Smooth muscle cell (in vitro differentiated cells): ENCODE measurements at regions not wholly inside any gene's neighbourhood (a gene's known extent, or its start where the extent isn't known, plus 50 kb on each side); places are given as distances from the start of the nearest gene placed in this dataset.

Experiments used
- DNase-seq: peaks from one replicate; lab custom pipeline; 2025; ENCODE audit not compliant: unreplicated experiment; lab: John Stamatoyannopoulos, UW
- H2AFZ ChIP-seq: fragments of 200-600 bp; sonication (generic); 2 replicates; pipeline ENCODE4 v1.6.0; 2016; ENCODE audit warnings: antibody characterized with exemption, low read depth, mild to moderate bottlenecking
- H3F3A ChIP-seq: fragments of 200-600 bp; sonication (generic); 2 replicates; pipeline ENCODE4 v1.6.0; 2017; ENCODE audit warnings: antibody characterized with exemption, low read depth
- H3K27ac ChIP-seq: fragments of 200-600 bp; sonication (generic); 2 replicates; pipeline ENCODE4 v1.5.1; 2016; ENCODE audit warnings: low read depth, mild to moderate bottlenecking
- H3K27me3 ChIP-seq: fragments of 200-600 bp; sonication (generic); 2 replicates; pipeline ENCODE4 v1.6.1; 2016; ENCODE audit warnings: low read depth, mild to moderate bottlenecking
- H3K36me3 ChIP-seq: fragments of 200-600 bp; sonication (generic); 2 replicates; pipeline ENCODE4 v1.5.1; 2016; ENCODE audit warnings: low read depth
- H3K4me1 ChIP-seq: fragments of 200-600 bp; sonication (generic); 2 replicates; pipeline ENCODE4 v1.5.1; 2016; ENCODE audit warnings: low read depth
- H3K4me2 ChIP-seq: fragments of 200-600 bp; sonication (generic); 2 replicates; pipeline ENCODE4 v1.6.0; 2016; ENCODE audit warnings: mild to moderate bottlenecking
- H3K4me3 ChIP-seq: fragments of 200-600 bp; sonication (generic); 2 replicates; pipeline ENCODE4 v1.5.1; 2016; ENCODE audit warnings: mild to moderate bottlenecking
- H3K79me2 ChIP-seq: fragments of 200-600 bp; sonication (generic); 2 replicates; pipeline ENCODE4 v1.6.0; 2016; ENCODE audit warnings: low read depth, mild to moderate bottlenecking
- H3K9ac ChIP-seq: fragments of 200-600 bp; sonication (generic); 2 replicates; pipeline ENCODE4 v1.6.0; 2016; ENCODE audit warnings: low read depth
- H3K9me3 ChIP-seq: fragments of 200-600 bp; sonication (generic); replicated peaks from 2 replicates; pipeline ENCODE4 v1.5.1; 2016; ENCODE audit warnings: low read depth
- H4K20me1 ChIP-seq: fragments of 200-600 bp; sonication (generic); 2 replicates; pipeline ENCODE4 v1.6.0; 2016; ENCODE audit warnings: low read depth
- WGBS: methylation state at CpG from one replicate; pipeline ENCODE4 v1.1.7; 2016; ENCODE audit warnings: low lambda C conversion rate; 5-methylcytosine and 5-hydroxymethylcytosine counted together
- TF ChIP-seq, protein P1 (sequence below): fragments of 200-600 bp; sonication (generic); IDR thresholded peaks from 2 replicates; pipeline ENCODE4 v1.5.1; 2017; ENCODE audit warnings: borderline replicate concordance, mild to moderate bottlenecking, antibody characterized with exemption; ENCODE audit not compliant: insufficient read depth, poor library complexity, severe bottlenecking

DNA sequence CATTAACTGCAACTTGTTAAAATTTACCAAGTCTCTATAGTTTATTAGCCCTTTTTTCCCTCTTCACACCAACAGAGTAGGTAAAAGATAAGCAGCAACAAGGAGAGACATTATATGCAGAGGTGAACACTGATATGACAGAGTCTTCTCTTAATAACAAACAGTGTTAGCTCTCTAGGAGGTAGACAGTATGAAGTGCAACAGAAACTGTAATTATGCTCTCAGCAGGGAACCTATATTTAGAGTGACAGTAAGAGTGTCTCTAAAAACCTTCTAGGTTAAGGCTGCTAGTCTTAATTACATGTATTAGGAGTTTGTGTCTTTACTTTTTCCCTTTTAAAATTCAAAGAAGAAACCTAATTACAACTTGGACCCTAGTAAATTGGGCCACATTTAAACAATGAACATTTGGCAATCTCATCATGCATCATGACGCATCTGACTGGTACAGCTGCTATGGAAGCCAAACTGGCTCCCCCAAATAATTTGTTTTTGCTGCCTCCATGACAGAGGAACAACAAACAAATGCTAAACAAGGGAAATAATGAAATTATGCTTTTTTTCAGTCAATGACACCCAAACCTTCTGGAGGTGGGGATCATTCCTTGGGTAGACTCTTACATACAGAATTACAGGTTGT is 69.9 kb upstream of the MMADHC start:
- H4K20me1 ChIP-seq: no peaks in the 10 kb centered on the region
- peaks cover 5% of the 10 kb centered on the region for H3F3A ChIP-seq
- no peaks in the 10 kb centered on the region for H3K9me3 ChIP-seq
- no peak overlapping the region for H3K9ac ChIP-seq
- no peaks in the 10 kb centered on the region for H3K27me3 ChIP-seq
- no peak overlapping the region for H3K4me3 ChIP-seq
- 86% methylated on average over 1 of the region's 1 CpG for WGBS
- H3K27ac ChIP-seq: no peak overlapping the region
- no peaks in the 10 kb centered on the region for H3K4me1 ChIP-seq
- H3K36me3 ChIP-seq: no peaks in the 10 kb centered on the region
- no peak for DNase-seq
- no peak overlapping the region for H2AFZ ChIP-seq
- no peaks in the 10 kb centered on the region for H3K79me2 ChIP-seq
- TF ChIP-seq, protein P1, sequence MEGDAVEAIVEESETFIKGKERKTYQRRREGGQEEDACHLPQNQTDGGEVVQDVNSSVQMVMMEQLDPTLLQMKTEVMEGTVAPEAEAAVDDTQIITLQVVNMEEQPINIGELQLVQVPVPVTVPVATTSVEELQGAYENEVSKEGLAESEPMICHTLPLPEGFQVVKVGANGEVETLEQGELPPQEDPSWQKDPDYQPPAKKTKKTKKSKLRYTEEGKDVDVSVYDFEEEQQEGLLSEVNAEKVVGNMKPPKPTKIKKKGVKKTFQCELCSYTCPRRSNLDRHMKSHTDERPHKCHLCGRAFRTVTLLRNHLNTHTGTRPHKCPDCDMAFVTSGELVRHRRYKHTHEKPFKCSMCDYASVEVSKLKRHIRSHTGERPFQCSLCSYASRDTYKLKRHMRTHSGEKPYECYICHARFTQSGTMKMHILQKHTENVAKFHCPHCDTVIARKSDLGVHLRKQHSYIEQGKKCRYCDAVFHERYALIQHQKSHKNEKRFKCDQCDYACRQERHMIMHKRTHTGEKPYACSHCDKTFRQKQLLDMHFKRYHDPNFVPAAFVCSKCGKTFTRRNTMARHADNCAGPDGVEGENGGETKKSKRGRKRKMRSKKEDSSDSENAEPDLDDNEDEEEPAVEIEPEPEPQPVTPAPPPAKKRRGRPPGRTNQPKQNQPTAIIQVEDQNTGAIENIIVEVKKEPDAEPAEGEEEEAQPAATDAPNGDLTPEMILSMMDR: no peak
- H3K4me2 ChIP-seq: no peak overlapping the region

DNA sequence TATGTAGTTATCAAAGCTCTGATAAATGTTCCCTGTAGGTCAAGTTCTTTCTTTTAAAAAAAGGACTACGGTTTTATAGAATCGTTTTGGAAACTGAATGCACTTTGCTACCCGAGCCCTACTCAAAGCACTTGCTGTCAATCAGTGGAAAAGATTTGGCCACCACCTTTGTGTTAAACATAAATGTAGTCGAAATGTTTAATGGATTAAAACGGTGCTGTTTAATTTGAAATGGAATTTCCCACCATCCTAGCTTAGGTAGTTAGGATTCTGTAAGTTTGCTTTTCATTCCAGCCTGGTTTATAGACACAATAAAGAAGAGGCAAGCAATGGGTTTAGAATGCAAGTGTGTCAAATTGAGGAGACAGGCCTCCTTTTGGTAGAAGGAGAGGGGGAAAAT is 69.4 kb upstream of the MMADHC start:
- Histone ChIP-seq H2AFZ (no peak overlapping the region), H3K27me3 (no peaks in the 10 kb centered on the region), H3K4me3 (no peak overlapping the region), H3F3A (peaks cover 3% of the 10 kb centered on the region), H4K20me1 (no peaks in the 10 kb centered on the region), H3K36me3 (no peaks in the 10 kb centered on the region), H3K79me2 (no peaks in the 10 kb centered on the region), H3K4me1 (no peaks in the 10 kb centered on the region), H3K27ac (no peak overlapping the region), H3K9me3 (no peaks in the 10 kb centered on the region), H3K9ac (no peak overlapping the region), H3K4me2 (no peak overlapping the region)
- DNase-seq: no peak
- TF ChIP-seq, protein P1: no peak
- 83% methylated on average over 5 of the region's 5 CpGs for WGBS

DNA sequence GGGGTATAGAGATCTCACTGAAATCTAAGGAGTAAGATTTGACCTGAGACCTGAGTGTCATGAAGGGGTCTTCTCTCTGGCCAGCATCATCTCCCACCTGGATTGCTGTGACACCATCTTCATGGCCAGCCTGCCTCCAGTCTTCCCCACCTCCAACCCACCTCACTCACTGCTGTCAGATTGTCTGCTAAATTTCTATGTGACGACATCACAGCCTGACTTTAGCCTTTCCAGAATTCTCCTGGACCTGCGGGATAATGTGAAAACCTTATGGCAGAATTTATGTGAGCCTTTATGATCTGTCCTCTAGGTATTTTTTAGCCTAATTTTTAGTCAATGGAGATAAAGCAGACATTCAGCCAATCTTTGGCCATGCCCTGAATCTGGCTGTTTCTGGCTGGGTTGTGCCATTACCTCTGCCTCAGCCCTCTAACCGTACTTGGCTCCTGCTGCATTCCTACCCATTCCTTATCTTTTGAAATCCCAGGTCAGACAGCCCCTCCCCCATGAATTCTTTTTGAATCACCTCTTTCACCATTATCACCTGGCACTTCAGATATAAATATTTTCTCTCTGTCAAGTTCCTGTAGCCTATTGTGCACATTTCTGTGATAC is 66.4 kb upstream of the MMADHC start:
- H3K27ac ChIP-seq: no peak overlapping the region
- DNase-seq: no peak
- H3K9ac ChIP-seq: no peak overlapping the region
- H2AFZ ChIP-seq: no peak overlapping the region
- TF ChIP-seq, protein P1: no peak
- no peaks in the 10 kb centered on the region for H3K4me1 ChIP-seq
- no peak overlapping the region for H3K4me2 ChIP-seq
- H3K4me3 ChIP-seq: no peak overlapping the region
- H4K20me1 ChIP-seq: no peaks in the 10 kb centered on the region
- no peaks in the 10 kb centered on the region for H3K9me3 ChIP-seq
- 69% methylated on average over 3 of the region's 3 CpGs for WGBS
- H3K36me3 ChIP-seq: no peaks in the 10 kb centered on the region
- peaks cover 16% of the 10 kb centered on the region for H3F3A ChIP-seq
- no peaks in the 10 kb centered on the region for H3K27me3 ChIP-seq
- no peaks in the 10 kb centered on the region for H3K79me2 ChIP-seq

DNA sequence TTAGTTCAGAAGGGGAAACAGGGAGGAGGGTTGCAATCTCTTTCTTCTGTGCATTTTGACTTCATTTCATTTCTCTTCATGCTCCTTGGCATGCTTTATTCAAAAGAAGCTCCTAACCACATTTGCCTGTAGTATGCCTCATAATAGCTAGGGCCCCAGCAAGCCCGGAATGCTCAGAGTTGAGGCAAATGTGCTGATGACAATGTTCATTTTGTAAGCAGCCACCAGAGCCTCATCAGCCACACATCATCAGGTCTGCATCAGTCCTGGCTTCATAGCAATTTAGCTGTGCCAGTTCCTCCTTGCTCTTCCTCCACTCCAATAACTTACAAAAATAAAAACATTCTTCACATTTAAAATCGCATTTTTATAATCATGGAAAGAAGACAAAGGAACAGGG is 65.4 kb upstream of the MMADHC start:
- Histone ChIP-seq H3K79me2 (no peaks in the 10 kb centered on the region), H3K27me3 (no peaks in the 10 kb centered on the region), H3K4me2 (peak overlapping the region; percentile 20), H3K27ac (no peak overlapping the region), H4K20me1 (no peaks in the 10 kb centered on the region), H3K36me3 (no peaks in the 10 kb centered on the region), H3K4me1 (peaks cover 3% of the 10 kb centered on the region), H2AFZ (peak overlapping the region; percentile 2), H3K9me3 (no peaks in the 10 kb centered on the region), H3K9ac (no peak overlapping the region), H3K4me3 (no peak overlapping the region), H3F3A (peaks cover 17% of the 10 kb centered on the region)
- TF ChIP-seq, protein P1: no peak
- whole genome bisulfite sequencing: 61% methylated on average over 2 of the region's 2 CpGs
- no peak for DNase-seq
